SH-SY5Y (cell line): ENCODE measurements at regions not wholly inside any gene's neighbourhood (a gene's known extent, or its start where the extent isn't known, plus 50 kb on each side); places are given as distances from the start of the nearest gene placed in this dataset.

Experiments used
- GATA2 ChIP-seq: IDR thresholded peaks from 2 replicates; pipeline ENCODE4 v1.6.1; 2011; ENCODE audit warnings: mild to moderate bottlenecking, low read depth, low read length
- GATA3 ChIP-seq: IDR thresholded peaks from 2 replicates; pipeline ENCODE4 v1.6.1; 2011; ENCODE audit warnings: low read depth, mild to moderate bottlenecking, low read length, moderate library complexity

DNA sequence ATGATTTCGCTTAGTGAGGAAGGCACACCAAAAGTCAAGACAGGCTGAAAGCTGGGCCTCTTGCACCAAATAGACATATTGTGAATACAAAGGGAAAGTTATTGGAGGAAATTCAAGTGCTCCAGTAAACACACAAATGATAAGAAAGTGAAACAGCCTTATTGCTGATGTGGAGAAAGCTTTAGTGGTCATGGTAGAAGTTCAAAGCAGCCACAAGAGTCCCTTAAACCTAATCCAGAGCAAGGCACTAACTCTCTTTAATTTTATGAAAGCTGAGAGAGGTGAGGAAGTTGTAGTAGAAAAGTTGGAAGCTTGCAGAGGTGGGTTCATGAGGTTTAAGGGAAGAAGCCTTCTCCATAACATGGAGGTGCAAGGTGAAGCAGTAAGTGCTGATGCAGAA is 988.3 kb downstream of the VRK1 start:
- no peak for TF ChIP-seq GATA2
- no peak for TF ChIP-seq GATA3
